Immature natural killer cell (primary cell): ENCODE measurements at regions not wholly inside any gene's neighbourhood (a gene's known extent, or its start where the extent isn't known, plus 50 kb on each side); places are given as distances from the start of the nearest gene placed in this dataset.
"Not testable (repeated sequence)": the region's sequence is repeated elsewhere in the genome, so short reads cannot be mapped to it uniquely, and the experiment has no call there.

ENCODE experiments used
- DNase-seq, 3 donors: peaks; one replicate each; pipeline ENCODE4 v3.0.0; 2022; ENCODE audit warnings: mixed read lengths in 1 of 3
- H3K27ac Mint-ChIP-seq, 6 donors: one replicate each; pipeline ENCODE4 v1.8.0; 2020; ENCODE audit warnings: mixed read lengths in 6 of 6, mild to moderate bottlenecking in 5 of 6, inconsistent platforms in 4 of 6, moderate library complexity in 3 of 6
- H3K27me3 Mint-ChIP-seq, 3 donors: one replicate each; pipeline ENCODE4 v1.8.0; 2020 to 2021; ENCODE audit warnings: low read depth in 3 of 3, mild to moderate bottlenecking in 3 of 3, mixed read lengths in 3 of 3, moderate library complexity in 3 of 3, inconsistent platforms in 1 of 3
- H3K36me3 Mint-ChIP-seq, 3 donors: one replicate each; pipeline ENCODE4 v1.8.0; 2020; ENCODE audit warnings: mixed read lengths in 3 of 3, inconsistent platforms in 2 of 3, mild to moderate bottlenecking in 2 of 3
- H3K4me1 Mint-ChIP-seq, 2 donors: one replicate each; pipeline ENCODE4 v1.8.0; 2020; ENCODE audit warnings: inconsistent platforms in 2 of 2, mild to moderate bottlenecking in 2 of 2, mixed read lengths in 2 of 2, moderate library complexity in 1 of 2
- H3K4me3 Mint-ChIP-seq, 5 donors: one replicate each; pipeline ENCODE4 v1.8.0; 2020; ENCODE audit warnings: mild to moderate bottlenecking in 5 of 5, mixed read lengths in 5 of 5, inconsistent platforms in 3 of 5, moderate library complexity in 3 of 5
- H3K9me3 Mint-ChIP-seq, 6 donors: one replicate each; pipeline ENCODE4 v1.8.0; 2020; ENCODE audit warnings: mild to moderate bottlenecking in 6 of 6, mixed read lengths in 6 of 6, inconsistent platforms in 4 of 6, moderate library complexity in 3 of 6

GRCh38 chr5:159787837-159788236 lies 128.4 kb upstream of the ADRA1B start:
- Mint-ChIP-seq H3K36me3 (no peaks in the 10 kb centered on the region), H3K4me3 (no peak overlapping the region), H3K27me3 (peaks cover 2 to 11% (median 3%) of the 10 kb centered on the region in 3 donors), H3K9me3 (no peaks in the 10 kb centered on the region), H3K4me1 (no peaks in the 10 kb centered on the region), H3K27ac (no peak overlapping the region)
- no peak for DNase-seq

GRCh38 chr5:159788835-159789331 lies 127.4 kb upstream of the ADRA1B start:
- H3K36me3 Mint-ChIP-seq, result no peaks in the 10 kb centered on the region
- H3K9me3 Mint-ChIP-seq, result no peaks in the 10 kb centered on the region
- H3K27ac Mint-ChIP-seq, result no peak overlapping the region
- H3K4me3 Mint-ChIP-seq, result no peak overlapping the region
- no peak for DNase-seq
- H3K4me1 Mint-ChIP-seq, result no peaks in the 10 kb centered on the region
- peaks cover 2 to 11% (median 5%) of the 10 kb centered on the region in 3 donors for H3K27me3 Mint-ChIP-seq

GRCh38 chr5:159792180-159792579 lies 124.1 kb upstream of the ADRA1B start:
- no peaks in the 10 kb centered on the region for H3K4me1 Mint-ChIP-seq
- DNase-seq, result no peak
- no peak overlapping the region for H3K27ac Mint-ChIP-seq
- H3K9me3 Mint-ChIP-seq, result peaks cover 0 to 3% (median 0%) of the 10 kb centered on the region in 6 donors
- H3K4me3 Mint-ChIP-seq, result no peak overlapping the region
- H3K36me3 Mint-ChIP-seq, result no peaks in the 10 kb centered on the region
- peaks cover 5 to 7% (median 5%) of the 10 kb centered on the region in 3 donors for H3K27me3 Mint-ChIP-seq

- no peak overlapping the region for H3K27ac Mint-ChIP-seq
- no peaks in the 10 kb centered on the region for H3K36me3 Mint-ChIP-seq
- peaks cover 2 to 10% (median 4%) of the 10 kb centered on the region in 3 donors for H3K27me3 Mint-ChIP-seq
- DNase-seq, result no peak
- H3K9me3 Mint-ChIP-seq, result peaks cover 0 to 3% (median 0%) of the 10 kb centered on the region in 6 donors
- H3K4me1 Mint-ChIP-seq, result no peaks in the 10 kb centered on the region
- H3K4me3 Mint-ChIP-seq, result no peak overlapping the region
Observed at GRCh38 chr5:159797261-159797970, 118.9 kb upstream of the ADRA1B start.

- Mint-ChIP-seq H3K4me1 (no peaks in the 10 kb centered on the region), H3K36me3 (no peaks in the 10 kb centered on the region)
Observed at GRCh38 chr5:159799701-159800100, 116.6 kb upstream of the ADRA1B start.

GRCh38 chr5:159800131-159800840 lies 116.0 kb upstream of the ADRA1B start:
- Mint-ChIP-seq H3K4me1 (no peaks in the 10 kb centered on the region), H3K27ac (no peak overlapping the region), H3K36me3 (no peaks in the 10 kb centered on the region), H3K27me3 (peaks cover 5 to 13% (median 5%) of the 10 kb centered on the region in 3 donors), H3K9me3 (peaks cover 0 to 2% (median 0%) of the 10 kb centered on the region in 6 donors), H3K4me3 (no peak overlapping the region)
- no peak for DNase-seq

More at GRCh38 chr5:159799701-159800100, 116.6 kb upstream of the ADRA1B start:
- Mint-ChIP-seq H3K9me3 (peaks cover 0 to 3% (median 0%) of the 10 kb centered on the region in 6 donors), H3K4me3 (no peak overlapping the region), H3K27ac (no peak overlapping the region), H3K27me3 (peaks cover 5 to 13% (median 7%) of the 10 kb centered on the region in 3 donors)
- no peak for DNase-seq

GRCh38 chr5:159801303-159801702 lies 115.0 kb upstream of the ADRA1B start:
- Mint-ChIP-seq H3K9me3 (peaks cover 0 to 5% (median under 1%) of the 10 kb centered on the region in 6 donors), H3K36me3 (no peaks in the 10 kb centered on the region), H3K4me1 (no peaks in the 10 kb centered on the region), H3K27ac (no peak overlapping the region), H3K27me3 (peaks cover 5 to 18% (median 5%) of the 10 kb centered on the region in 3 donors), H3K4me3 (no peak overlapping the region)
- DNase-seq, result no peak

- no peak for DNase-seq
- H3K27ac Mint-ChIP-seq, result no peak overlapping the region
- peaks cover 0 to 13% (median 1%) of the 10 kb centered on the region in 6 donors for H3K9me3 Mint-ChIP-seq
- no peaks in the 10 kb centered on the region for H3K36me3 Mint-ChIP-seq
- no peak overlapping the region for H3K4me3 Mint-ChIP-seq
- H3K4me1 Mint-ChIP-seq, result no peaks in the 10 kb centered on the region
- peaks cover 3 to 18% (median 3%) of the 10 kb centered on the region in 3 donors for H3K27me3 Mint-ChIP-seq
Observed at GRCh38 chr5:159802661-159803060, 113.6 kb upstream of the ADRA1B start.

- Mint-ChIP-seq H3K4me1 (no peaks in the 10 kb centered on the region), H3K27me3 (peaks cover 3 to 18% (median 4%) of the 10 kb centered on the region in 3 donors), H3K4me3 (no peak overlapping the region)
Observed at GRCh38 chr5:159804121-159804520, 112.2 kb upstream of the ADRA1B start.

GRCh38 chr5:159805021-159805420 lies 111.3 kb upstream of the ADRA1B start:
- Mint-ChIP-seq H3K9me3 (peaks cover 0 to 13% (median 1%) of the 10 kb centered on the region in 6 donors), H3K4me3 (no peak overlapping the region), H3K4me1 (no peaks in the 10 kb centered on the region), H3K36me3 (no peaks in the 10 kb centered on the region), H3K27ac (no peak overlapping the region), H3K27me3 (peaks cover 3 to 17% (median 4%) of the 10 kb centered on the region in 3 donors)
- no peak for DNase-seq

More at GRCh38 chr5:159804121-159804520, 112.2 kb upstream of the ADRA1B start:
- H3K9me3 Mint-ChIP-seq, result peaks cover 0 to 13% (median 1%) of the 10 kb centered on the region in 6 donors
- no peaks in the 10 kb centered on the region for H3K36me3 Mint-ChIP-seq
- DNase-seq, result no peak
- no peak overlapping the region for H3K27ac Mint-ChIP-seq

- not testable (repeated sequence) for H3K4me1 Mint-ChIP-seq, H3K36me3 Mint-ChIP-seq, DNase-seq, H3K27ac Mint-ChIP-seq, H3K4me3 Mint-ChIP-seq
- H3K9me3 Mint-ChIP-seq, result peaks cover 0 to 16% (median 3%) of the 10 kb centered on the region in 6 donors
- peaks cover 3 to 10% (median 5%) of the 10 kb centered on the region in 3 donors for H3K27me3 Mint-ChIP-seq
Observed at GRCh38 chr5:159807135-159807534, 109.1 kb upstream of the ADRA1B start.

- Mint-ChIP-seq H3K4me1 (no peaks in the 10 kb centered on the region), H3K4me3 (no peak overlapping the region), H3K27ac (no peak overlapping the region), H3K27me3 (peaks cover 3 to 10% (median 5%) of the 10 kb centered on the region in 3 donors), H3K36me3 (no peaks in the 10 kb centered on the region), H3K9me3 (peaks cover 0 to 16% (median 3%) of the 10 kb centered on the region in 6 donors)
- DNase-seq, result no peak
Observed at GRCh38 chr5:159807586-159807985, 108.7 kb upstream of the ADRA1B start.

- H3K27ac Mint-ChIP-seq, result no peak overlapping the region
- peaks cover 0 to 7% (median 0%) of the 10 kb centered on the region in 6 donors for H3K9me3 Mint-ChIP-seq
- no peak overlapping the region for H3K4me3 Mint-ChIP-seq
- DNase-seq, result no peak
- H3K36me3 Mint-ChIP-seq, result no peaks in the 10 kb centered on the region
- peaks cover 0 to 5% (median 4%) of the 10 kb centered on the region in 3 donors for H3K27me3 Mint-ChIP-seq
- no peaks in the 10 kb centered on the region for H3K4me1 Mint-ChIP-seq
Observed at GRCh38 chr5:159811712-159812111, 104.6 kb upstream of the ADRA1B start.

- H3K27ac Mint-ChIP-seq, H3K27me3 Mint-ChIP-seq, H3K9me3 Mint-ChIP-seq, H3K4me1 Mint-ChIP-seq, H3K4me3 Mint-ChIP-seq, DNase-seq, H3K36me3 Mint-ChIP-seq: not testable (repeated sequence)
Observed at GRCh38 chr5:159812759-159813158, 103.5 kb upstream of the ADRA1B start.
